Fibroblast of gingiva (primary cell): ENCODE measurements at regions not wholly inside any gene's neighbourhood (a gene's known extent, or its start where the extent isn't known, plus 50 kb on each side); places are given as distances from the start of the nearest gene placed in this dataset.

Experiments used
- DNase-seq: peaks from one replicate; pipeline ENCODE4 v3.0.0-alpha.2; 2011; ENCODE audit warnings: low read depth

DNA sequence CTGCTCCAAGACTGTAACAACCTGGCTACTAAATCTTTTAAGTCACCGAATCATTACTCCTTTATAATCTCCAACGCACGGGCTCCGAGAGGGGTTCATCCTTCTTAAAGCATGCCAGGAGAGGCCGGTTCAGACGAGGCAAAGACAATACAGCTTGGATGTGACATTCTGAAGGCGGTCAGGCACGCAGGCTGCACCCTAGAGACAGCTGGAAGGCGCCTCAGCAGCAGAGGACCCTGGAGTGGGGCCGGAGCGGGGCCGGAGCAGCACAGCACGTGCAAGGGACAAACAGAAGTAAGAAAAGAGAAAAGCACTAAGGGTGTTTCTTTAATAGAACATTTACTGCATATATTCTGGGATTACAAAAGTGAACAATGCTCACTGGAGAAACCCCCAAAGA lies 97.8 kb upstream of the PPP2R2D start:
- no peak for DNase-seq

DNA sequence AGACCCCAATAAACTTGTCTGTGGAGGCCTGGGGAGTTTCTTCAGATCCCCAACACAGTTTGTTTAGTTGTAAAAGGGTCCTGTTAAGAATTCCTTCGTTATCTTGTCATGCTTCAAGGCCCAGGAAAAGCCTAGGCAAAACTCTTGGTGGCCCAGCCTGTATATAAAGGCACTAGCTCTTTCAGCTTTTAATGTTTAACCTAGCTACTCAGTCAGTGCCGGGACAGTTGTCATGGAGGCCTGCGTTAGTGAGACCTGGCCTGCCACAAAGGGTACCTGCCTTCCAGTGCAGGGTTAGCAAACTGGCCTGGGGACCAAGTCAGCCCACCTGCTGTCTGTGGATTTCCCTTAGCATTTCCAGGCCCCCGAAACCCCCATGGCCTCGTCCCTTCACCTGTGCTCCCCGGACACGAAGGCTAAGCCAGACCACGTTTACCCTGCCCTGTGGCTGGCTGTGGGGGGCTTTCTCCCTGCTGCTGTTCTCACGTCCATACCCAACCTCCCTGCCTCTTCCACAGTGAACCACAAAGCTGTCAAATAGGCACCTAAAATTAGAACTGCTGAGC lies 96.9 kb upstream of the PPP2R2D start:
- DNase-seq = no peak

DNA sequence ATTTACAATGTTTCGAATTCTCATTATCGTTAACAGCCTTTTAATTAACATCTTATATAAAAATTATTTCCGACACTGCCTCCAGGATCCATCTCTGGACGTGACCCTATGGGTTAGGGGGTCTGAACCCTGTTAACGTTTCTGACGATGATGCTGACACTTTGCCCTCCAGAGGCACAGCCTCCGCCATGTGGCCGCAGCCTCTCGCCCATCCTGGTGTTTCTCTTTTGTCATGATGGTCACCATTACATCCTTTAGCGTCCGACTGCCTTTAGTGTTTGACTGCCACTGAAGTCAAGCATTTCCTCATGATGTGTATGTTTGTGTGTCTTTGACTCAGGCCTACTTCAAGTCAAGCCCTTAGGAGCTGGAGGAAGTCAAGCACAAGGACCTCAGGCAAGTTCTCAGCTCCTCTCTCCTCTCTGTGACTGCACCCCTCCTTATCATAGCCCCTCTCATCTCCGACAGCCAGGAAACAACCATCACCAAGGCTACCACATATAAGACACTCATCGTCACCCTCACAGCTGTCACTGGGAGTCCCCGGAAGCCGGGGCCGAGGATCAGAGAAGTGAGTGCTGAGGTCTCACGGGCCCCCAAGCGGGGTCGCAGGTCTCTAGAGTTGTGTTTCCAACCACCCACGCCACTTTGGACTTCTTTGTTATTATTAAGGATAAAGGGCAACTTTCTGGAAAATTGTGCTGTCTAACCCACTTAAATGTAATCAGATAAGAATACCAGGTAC lies 96.1 kb upstream of the PPP2R2D start:
- DNase-seq = no peak

DNA sequence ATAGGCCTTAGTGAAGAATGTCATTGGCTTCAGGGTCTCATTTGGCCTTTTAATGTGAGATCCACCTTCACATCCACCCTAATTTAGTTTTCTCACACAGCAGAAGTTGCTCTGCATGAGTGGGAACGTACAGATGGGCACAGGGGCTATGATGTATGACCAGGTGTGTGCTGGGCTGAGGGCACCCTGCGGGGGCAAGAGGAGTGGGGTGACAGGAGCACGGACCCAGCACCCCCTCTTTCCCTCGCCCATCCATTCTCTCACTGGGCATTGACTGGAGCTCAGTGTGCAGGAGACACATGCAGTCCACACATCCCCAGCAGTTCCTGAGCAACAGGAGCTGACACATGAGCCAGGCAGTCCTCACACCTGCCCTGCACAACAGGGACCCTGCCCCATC lies 95.1 kb upstream of the PPP2R2D start:
- no peak for DNase-seq

DNA sequence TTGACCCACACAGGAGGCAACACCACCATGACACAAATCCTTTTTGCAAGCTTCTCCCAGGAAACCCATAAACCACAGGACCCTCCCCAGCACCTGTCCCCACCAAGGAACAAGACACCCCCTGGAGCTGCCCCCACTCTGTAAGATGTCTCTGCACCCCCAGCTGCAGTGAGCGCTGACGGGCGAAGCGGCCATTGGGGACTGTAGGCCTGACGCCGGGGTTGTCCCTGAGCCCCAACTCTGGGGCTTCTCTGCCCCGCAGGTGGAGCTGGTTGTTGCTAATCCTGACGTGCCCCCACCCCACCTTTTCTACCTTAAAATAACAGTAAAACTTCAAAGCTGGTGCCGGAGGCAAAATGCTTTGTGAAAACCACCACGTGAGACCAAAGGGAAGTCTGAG lies 94.7 kb upstream of the PPP2R2D start:
- no peak for DNase-seq

DNA sequence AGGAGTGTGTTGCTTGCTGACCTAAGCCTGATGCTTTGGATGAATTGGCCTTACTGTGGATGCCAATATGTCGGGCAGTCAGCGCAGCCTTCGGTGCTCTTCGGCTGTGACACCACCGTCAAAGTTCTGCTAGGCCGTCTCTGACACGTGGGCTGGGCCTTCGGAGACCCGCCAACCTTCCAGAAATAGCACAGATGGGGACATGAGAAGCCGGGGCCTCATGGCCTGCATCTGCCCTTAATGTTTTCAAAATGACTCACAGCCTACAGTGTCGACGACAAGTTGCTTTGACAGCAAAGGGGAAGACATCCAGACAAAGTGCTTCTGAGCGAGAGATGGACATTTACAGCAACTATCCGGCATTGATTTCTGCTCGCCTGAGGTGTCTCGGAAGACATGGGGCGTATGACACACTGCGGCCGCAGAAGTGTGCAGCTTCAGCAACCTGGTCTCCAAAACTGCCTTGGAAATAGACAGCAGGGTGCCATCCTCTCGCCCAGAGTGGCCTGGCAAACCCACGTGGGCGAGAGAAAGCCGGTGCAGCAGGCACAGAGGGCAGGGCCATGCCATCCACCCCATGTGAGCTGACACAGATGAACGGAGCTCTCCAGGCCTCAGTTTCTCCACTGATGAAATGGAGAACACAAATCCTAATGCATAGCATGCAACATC lies 94.0 kb upstream of the PPP2R2D start:
- no peak for DNase-seq

DNA sequence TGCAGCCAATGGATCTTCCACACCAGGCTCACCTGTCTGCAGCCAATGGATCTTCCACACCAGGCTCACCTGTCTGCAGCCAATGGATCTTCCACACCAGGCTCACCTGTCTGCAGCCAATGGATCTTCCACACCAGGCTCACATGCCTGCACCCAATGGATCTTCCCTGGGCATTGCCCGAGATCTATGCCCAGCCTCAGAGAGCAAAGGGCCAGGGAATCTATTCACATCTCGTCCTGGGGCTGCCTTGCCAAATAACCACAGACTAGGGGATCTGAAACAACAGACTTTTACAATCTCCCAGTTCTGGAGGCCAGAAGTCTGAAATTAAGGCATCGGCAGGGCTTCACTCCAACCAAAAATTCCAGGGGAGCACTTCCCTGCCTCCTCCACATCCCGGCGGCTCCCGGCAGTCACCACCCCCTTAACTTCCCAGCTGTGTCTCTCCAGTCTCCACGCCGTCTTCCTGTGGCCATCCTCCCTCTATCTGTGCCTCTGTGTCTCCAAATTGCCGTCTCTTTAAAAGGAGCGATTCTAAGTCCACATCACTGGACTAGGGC lies 92.4 kb upstream of the PPP2R2D start:
- DNase-seq = no peak

DNA sequence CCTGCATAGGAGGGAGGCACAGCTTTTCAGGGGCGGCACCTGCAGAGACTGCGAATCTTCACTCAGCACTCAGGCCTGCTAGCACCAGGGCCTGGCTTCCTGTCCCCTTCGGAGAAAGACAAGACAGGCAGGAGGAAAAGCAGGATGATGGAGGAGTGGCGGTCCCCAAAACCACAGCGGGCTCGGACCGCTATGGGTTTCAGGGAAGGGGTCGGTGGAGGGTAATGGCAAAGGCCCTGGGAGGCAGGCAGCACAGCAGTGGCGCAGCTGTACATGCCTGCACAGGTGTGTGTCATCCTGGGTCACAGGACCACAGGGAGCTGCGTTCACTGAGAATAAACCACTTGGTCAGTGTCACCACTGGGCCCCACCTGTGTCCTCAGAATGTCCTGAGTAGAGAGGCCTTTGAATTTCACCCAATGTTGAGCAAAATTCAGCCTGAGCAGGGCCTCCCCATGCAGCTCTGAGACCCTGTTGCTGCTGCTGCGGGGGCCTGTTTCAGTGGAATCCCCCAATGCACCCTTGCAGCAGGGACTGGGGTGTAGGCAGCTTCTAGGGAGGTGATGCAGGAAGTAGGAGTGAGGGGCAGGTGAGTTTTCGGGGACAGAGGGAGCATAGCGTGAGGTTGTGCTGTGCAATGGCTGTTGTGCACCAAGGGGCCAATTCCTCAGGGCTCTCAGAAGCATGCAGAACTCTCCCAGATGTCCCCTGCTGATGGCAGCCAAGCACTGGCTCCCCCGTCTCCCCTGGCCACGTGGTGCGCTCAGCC lies 90.6 kb upstream of the PPP2R2D start:
- no peak for DNase-seq

DNA sequence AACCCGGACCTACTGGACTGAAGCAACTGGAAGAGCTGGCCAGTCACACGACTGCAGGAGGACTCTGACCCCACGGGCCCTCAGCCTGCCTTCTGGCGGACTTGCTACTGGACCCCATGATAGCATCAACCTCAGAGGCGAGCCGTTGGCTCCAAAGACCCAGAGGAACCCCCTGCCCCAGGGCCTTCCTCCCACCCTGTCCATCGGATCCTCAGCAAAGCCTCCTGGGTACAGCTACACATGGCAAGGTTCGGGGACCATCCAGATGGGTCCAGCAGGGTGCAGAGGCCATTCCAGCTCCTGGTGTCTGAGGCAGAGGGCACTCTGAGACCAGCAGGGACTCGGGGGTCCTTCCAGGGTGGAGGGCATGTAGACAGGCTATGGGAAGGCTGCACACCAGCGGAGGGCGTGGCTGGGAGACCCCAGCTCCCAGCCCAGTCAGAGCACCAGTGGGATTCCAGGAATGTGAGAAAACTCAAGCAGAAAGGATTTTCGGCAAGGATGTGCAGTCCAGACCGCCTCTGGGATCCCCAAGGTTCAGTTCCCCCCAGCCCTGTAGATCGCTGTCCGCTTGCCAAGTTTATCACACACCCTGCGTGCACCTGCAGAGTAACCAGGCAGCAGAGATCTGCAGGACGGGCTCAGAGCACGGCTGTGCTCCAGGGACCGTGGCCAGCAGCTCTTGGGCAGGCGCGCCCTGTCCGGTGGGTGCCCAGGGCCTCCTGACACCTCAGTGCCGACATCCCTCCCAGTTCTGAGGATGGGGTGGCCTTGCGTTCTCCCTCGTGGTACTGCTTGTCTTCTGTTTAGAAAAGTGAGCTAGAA lies 89.8 kb upstream of the PPP2R2D start:
- DNase-seq = no peak

DNA sequence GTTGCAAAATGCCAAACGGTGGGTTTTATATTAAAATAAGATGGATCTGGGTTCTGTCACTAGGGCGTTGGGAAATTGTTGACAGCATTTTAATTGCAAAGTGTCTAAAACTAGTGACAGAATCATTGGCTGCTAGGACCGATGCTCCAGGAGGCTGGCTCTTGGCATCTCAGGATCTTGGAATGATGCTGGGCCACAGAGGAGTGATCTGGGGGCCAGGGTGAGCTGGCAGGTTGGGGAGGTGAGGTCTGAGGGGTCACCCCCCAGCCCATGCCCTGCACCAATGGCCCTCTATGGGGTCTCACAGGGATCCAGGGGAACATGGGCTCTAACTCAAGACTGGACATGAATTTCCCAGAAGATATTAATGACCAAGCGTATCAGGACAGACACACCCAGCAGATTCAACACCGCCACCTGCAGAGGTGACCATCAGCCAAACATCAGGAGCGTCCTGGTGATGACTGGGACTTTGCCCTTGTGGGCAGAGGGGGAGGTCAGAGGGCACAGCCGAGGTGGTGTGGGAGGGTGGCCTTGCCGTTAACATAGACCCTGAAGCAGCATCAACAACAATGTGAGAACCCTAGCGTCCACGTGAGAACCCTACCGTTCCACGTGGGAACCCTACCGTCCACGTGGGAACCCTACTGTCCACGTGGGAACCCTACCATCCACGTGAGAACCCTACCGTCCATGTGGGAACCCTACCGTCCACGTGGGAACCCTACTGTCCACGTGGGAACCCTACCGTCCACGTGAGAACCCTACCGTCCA lies 89.0 kb upstream of the PPP2R2D start:
- no peak for DNase-seq

DNA sequence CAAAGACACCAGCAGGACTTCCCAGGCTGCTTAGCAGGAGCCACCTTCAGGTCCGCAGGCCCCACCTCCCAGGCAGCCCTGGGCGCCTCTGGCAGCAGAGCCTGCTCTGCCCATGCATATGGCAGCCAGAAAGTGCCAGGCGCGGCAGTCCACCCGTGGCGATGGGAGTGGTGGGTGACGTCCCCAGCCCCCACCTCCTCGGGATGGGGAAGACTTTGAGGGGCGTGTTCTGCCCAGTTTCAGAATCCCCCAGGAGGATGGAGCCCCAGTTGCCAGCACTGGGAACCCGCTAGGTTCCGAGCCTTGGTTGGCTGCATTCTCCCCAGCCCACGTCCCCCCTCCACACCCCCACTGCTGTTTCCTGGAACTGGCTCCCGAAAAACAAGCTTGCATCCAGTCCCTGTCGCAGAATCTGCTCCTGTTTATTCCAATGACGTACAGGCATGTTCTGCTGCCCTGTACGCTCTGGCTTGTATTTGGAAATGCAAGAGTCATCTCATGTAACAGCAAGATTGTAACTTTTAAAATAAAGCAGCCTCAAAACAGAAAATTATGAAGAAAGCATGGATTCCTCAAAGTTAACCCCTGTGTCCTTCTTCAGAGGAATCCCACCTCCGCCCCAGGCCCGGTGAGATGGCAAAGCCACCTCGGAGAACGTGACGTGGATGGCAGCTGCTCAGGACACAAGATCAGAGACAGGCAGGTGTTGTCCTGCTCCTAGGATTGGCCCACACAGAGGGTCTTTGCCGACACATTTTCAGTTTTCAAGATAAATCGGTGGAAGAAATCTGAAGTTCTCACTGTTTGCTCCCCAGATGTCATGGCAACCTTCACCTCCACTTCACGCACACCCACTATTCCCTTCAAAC lies 87.8 kb upstream of the PPP2R2D start:
- DNase-seq = no peak

DNA sequence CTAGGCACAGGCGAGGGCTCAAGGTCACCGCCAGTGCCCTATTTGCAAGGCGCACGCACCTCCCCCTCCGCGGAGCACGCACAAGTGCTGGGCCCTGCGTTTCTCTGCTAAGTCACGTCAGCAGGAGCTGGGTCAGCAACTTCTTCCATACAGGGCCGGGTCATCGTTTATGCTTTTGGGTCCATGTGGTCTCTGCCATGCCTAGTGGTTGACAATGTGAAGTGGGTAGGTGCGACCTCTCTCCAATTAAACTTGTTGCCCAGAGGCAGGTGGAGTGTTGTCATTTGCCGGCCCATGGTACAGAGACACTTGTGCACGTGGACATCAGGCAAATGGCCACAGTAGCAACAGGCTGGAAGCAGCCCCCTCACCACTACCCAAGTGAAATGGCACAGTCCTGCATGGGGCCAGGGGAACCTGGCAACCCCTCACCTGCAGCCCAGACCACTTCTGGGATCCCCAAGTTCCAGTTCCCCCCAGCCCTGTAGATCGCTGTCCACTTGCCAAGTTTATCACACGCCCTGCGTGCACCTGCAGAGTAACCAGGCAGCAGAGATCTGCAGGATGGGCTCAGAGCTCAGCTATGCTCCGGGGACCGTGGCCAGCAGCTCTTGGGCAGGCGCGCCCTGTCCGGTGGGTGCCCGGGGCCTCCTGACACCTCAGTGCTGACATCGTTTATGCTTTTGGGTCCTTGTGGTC lies 86.1 kb upstream of the PPP2R2D start:
- no peak for DNase-seq

DNA sequence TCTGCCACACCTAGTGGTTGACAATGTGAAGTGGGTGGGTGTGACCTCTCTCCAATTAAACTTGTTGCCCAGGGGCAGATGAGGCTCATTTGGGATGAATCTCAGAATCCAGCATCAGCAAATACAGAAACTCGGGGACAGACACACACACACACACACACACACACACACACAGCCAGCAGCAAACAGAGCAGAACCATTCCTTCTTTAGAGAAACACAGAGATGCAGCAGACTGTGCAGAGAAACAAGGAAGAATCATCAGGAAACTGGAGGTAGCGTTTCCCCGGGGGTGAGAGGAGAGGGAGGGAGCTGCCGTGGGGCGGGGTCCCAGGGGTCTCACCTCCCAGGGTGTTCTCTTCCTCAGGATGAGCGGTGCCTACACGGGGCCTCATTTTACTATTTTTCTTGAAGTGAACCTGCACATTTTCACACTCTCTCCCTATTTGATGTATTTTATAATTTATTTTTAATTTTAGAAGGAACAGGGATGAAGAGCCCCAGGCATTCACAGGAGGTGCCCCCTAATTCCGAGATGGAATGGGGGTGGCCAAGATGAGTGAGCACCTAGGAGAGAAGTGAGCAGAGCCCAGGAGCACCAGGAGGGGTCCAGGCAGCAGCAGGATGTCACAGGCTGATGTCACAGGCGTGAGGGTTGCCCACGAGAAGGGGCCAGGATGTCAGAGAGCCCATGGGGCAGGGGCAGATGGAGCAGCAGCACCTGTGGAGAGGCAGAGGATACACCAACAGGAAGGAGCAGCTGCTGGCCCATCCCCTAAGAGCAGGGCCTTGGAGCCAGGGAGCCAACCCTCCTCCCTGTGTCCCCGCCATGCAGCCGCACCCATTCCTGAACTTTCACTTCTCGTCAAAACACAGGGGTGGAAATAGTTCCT lies 85.3 kb upstream of the PPP2R2D start:
- DNase-seq = no peak

DNA sequence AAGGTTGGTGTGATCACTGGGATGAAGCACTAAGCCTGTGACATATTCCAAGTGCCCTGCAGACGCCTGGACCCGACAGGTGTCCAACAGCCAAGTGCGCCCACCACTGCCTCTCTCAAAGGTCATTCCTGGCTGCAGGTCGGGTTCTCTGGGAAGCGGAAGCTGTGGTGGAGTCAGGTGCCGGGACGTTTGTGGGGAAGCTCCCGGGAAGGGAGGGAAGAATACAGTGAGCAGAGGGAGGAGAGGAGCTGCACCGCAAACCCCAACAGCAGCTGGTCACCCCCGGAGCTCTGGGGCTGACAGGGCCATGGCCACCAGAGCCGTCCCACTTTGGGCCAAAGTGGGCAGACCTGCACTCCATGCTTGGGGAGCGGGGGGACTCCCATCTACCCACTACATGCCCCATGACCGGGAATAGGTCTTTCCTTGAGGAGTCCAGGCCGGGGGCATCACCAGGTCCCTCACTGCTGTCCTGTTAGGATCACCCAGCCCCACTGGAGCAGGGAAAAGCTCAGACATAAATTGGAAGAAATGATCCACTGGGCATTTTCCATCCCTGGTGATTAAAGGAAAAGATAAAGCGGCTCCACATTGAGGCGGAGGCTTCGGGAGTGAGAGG lies 84.5 kb upstream of the PPP2R2D start:
- DNase-seq = no peak

DNA sequence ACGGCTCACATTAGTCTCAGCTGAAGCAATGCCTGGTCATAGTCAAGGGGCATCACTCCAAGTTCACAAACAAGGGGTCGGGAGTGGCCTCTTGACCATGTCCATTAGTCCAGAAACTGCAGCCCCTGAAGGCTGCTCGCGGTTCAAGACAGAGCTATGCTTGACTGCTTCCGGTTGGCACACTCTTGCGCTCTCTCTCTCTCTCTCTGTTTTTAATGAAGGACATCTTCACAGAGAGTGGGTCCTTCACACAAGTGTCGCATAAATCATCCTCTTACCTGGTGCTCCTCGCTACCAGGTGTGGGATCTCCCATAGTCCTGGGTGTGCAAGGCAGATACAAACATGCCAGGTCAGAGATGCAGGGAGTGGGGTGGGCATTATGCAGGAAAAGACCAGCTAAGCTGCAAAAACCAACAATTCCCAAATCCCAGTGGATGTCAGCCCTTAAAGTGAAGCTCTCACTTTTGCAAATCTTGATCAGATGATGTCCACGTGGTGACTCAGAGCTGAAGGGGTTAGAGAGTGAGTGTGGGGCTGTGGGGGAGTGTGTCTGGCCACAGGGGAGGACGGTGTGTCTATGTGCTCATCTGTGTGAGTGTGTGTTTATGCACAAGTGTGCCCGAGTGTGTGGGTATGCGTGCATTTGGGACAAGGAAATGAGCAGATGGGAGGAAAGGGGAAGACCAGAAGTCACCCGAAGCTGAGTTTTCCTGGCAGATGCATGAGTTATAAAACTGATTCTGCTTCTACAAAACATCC lies 83.7 kb upstream of the PPP2R2D start:
- DNase-seq = no peak

DNA sequence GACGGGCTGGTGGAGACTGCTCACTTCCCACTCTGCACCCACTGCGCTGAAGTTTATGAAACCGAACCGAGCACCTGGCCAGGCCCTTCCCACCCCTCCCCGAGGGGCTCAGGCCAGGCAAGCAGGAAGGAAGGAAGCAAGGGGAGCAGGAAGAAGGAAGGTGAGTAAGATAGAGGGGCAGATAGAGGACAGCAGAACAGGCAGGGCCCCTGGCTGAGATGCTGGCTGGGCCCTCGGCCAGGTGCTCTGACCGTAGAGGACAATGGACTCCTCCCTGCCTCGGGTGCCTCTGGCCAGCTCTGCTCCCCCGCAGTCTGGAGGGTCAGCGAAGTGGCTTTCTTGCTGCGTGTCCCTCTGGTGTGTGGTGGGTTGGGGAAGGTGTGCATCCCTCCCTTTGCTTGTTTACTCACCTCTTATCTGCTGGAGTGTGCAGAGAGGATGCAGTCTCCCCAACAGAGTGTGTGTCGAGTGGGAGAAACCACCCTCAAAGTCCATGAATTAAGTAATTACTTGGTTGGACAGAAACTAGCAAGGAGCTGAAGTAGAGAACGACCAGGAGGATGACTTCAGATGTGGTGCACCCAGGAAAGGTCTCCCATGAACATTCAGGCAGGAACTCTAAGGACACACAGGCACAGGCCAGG lies 82.8 kb upstream of the PPP2R2D start:
- DNase-seq = no peak
